Parathyroid adenoma (tissue), 2 donors: ENCODE measurements at regions not wholly inside any gene's neighbourhood (a gene's known extent, or its start where the extent isn't known, plus 50 kb on each side); places are given as distances from the start of the nearest gene placed in this dataset.

Experiments
- H2AFZ ChIP-seq: fragments of 300-600 bp; sonication (generic); one replicate; pipeline ENCODE4 v1.7.0; 2017; ENCODE audit warnings: antibody characterized with exemption, mild to moderate bottlenecking
- H3K27ac ChIP-seq: fragments of 300-600 bp; sonication (generic); one replicate; pipeline ENCODE4 v1.7.0; 2017
- H3K27me3 ChIP-seq: fragments of 300-600 bp; sonication (generic); one replicate; pipeline ENCODE4 v1.7.0; 2017; ENCODE audit warnings: low read length; ENCODE audit not compliant: control insufficient read depth, insufficient read depth
- H3K36me3 ChIP-seq: fragments of 300-600 bp; sonication (generic); one replicate; pipeline ENCODE4 v1.7.0; 2017; ENCODE audit warnings: low read length; ENCODE audit not compliant: control insufficient read depth, insufficient read depth
- H3K4me1 ChIP-seq: fragments of 300-600 bp; sonication (generic); one replicate; pipeline ENCODE4 v1.7.0; 2017; ENCODE audit warnings: control low read depth
- H3K4me2 ChIP-seq: fragments of 300-600 bp; sonication (generic); one replicate; pipeline ENCODE4 v1.7.0; 2017; ENCODE audit warnings: low read length
- H3K4me3 ChIP-seq: fragments of 300-600 bp; sonication (generic); one replicate; pipeline ENCODE4 v1.7.0; 2017; ENCODE audit warnings: low read depth, low read length
- H3K79me2 ChIP-seq: fragments of 300-600 bp; sonication (generic); one replicate; pipeline ENCODE4 v1.7.0; 2017; ENCODE audit warnings: control low read depth
- H3K9ac ChIP-seq: fragments of 300-600 bp; sonication (generic); one replicate; pipeline ENCODE4 v1.7.0; 2017; ENCODE audit warnings: mild to moderate bottlenecking
- H3K9me3 ChIP-seq: fragments of 300-600 bp; sonication (generic); one replicate; pipeline ENCODE4 v1.7.0; 2017; ENCODE audit warnings: low read length; ENCODE audit not compliant: control insufficient read depth
- TF ChIP-seq, protein P1 (sequence below): fragments of 300-600 bp; sonication (generic); IDR thresholded peaks from one replicate; pipeline ENCODE4 v1.7.0; 2017; ENCODE audit warnings: antibody characterized with exemption, mild to moderate bottlenecking
- donor health status: primary hyperparathyroidism.

DNA sequence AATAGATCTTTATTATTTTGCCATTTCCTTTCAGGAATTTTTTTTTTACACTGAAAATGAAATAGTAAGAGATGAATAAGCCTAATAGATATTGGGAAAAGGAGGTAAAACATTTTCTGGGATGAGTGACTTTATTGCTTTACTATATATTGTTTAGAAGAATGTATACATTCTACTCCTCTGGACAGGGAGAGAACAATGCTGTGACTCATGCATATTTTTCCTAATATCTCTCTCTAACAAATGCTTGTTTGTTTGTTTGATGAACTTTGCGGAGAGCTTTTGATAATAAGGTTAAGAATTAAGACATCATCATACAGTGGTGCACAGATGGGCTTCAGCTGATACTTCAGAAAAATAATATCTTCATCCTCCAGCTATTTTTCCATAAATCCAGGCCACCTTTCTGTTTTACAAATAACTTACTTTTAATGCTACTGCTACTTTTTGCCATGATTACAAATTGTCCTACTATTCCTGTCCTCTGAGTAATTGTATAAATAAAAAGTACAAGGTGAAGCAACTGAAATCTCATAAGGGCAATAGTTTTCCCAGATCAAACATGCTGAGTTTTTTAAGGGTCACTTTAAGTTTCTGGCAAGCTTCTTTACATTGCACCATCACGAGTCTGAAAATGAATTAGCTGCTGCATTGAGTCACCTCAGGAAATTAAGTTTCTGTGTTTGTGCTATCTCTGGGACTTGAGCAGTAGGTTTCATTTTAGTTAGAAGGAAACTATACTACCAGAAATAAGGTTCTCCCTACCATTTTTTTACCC, 207.3 kb upstream of the POT1 start:
- Histone ChIP-seq H3K4me1 (no peaks in the 10 kb centered on the region), H3K4me2 (no peak overlapping the region), H3K9me3 (no peaks in the 10 kb centered on the region), H3K27ac (no peak overlapping the region), H3K9ac (no peak overlapping the region), H3K4me3 (no peak overlapping the region), H3K79me2 (no peaks in the 10 kb centered on the region), H3K36me3 (no peaks in the 10 kb centered on the region), H3K27me3 (no peaks in the 10 kb centered on the region), H2AFZ (no peak overlapping the region)
- TF ChIP-seq, protein P1, sequence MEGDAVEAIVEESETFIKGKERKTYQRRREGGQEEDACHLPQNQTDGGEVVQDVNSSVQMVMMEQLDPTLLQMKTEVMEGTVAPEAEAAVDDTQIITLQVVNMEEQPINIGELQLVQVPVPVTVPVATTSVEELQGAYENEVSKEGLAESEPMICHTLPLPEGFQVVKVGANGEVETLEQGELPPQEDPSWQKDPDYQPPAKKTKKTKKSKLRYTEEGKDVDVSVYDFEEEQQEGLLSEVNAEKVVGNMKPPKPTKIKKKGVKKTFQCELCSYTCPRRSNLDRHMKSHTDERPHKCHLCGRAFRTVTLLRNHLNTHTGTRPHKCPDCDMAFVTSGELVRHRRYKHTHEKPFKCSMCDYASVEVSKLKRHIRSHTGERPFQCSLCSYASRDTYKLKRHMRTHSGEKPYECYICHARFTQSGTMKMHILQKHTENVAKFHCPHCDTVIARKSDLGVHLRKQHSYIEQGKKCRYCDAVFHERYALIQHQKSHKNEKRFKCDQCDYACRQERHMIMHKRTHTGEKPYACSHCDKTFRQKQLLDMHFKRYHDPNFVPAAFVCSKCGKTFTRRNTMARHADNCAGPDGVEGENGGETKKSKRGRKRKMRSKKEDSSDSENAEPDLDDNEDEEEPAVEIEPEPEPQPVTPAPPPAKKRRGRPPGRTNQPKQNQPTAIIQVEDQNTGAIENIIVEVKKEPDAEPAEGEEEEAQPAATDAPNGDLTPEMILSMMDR, result no peak

DNA sequence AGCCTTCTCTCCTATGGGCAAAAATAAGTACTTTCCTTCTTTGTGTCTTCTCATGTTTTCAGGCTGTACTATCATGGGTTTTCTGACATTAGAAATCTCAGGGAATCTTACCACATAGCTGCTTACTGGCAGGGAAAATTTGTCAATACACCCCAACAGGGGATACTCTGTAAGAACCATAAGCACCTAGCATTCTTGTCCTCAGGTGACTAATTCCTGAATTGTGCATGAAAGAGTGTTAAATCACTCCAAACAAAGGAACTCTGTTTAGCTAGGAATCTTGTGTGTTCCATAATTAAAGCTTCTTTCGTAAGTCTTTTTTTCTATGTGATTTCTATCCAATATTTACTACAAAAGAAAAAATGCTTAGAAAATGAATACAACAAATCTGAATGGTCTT, 206.7 kb upstream of the POT1 start:
- no peak overlapping the region for H3K4me2 ChIP-seq
- no peak overlapping the region for H2AFZ ChIP-seq
- H3K9me3 ChIP-seq, result no peaks in the 10 kb centered on the region
- no peaks in the 10 kb centered on the region for H3K79me2 ChIP-seq
- H3K27ac ChIP-seq, result no peak overlapping the region
- no peak overlapping the region for H3K9ac ChIP-seq
- no peaks in the 10 kb centered on the region for H3K27me3 ChIP-seq
- no peaks in the 10 kb centered on the region for H3K36me3 ChIP-seq
- H3K4me3 ChIP-seq, result no peak overlapping the region
- H3K4me1 ChIP-seq, result no peaks in the 10 kb centered on the region
- TF ChIP-seq, protein P1, result no peak

DNA sequence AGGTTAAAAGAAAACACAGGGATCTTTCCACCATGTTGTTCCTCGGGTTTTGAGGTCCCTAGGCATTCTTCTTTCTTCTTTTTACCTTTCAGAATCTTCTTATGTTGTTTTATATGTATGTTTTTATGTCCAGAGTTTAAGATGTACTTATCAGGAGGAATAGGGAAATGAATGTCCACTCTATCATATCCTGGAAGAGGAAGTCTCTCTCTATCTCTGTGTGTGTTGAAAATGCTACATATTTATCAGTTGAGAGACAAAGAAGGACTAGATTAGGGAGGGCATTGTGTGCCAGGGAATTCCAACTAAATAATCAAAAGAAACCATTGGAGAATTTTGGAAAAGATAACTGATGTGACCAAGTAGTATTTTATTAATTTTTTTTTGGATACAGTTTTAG, 200.5 kb upstream of the POT1 start:
- no peaks in the 10 kb centered on the region for H3K4me1 ChIP-seq
- TF ChIP-seq, protein P1, result no peak

DNA sequence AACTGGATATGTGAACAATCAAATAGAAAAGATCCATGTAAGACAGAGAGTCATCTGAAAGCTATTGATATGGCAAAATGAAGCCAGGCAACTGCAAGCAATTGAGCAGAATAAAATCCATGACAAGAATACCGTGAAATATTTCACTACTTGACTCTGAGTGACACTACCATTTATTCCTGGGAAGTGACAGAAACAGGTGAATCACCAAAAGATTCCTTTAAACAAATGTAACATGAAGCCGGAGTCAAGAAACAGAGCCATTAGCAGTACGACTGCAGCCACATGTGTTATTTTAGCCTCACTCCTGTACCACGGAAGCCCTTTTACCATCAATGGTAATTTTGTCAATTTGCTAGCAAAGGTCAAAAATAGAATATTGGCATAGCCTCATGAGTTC, 197.7 kb upstream of the POT1 start:
- H3K27ac ChIP-seq, result no peak overlapping the region
- H3K4me1 ChIP-seq, result no peaks in the 10 kb centered on the region
- no peak overlapping the region for H2AFZ ChIP-seq
- H3K9me3 ChIP-seq, result no peaks in the 10 kb centered on the region
- no peaks in the 10 kb centered on the region for H3K27me3 ChIP-seq
- no peaks in the 10 kb centered on the region for H3K36me3 ChIP-seq
- H3K4me2 ChIP-seq, result no peak overlapping the region
- TF ChIP-seq, protein P1, result no peak
- no peaks in the 10 kb centered on the region for H3K79me2 ChIP-seq
- no peak overlapping the region for H3K9ac ChIP-seq
- H3K4me3 ChIP-seq, result no peak overlapping the region

More for the DNA sequence above, 200.5 kb upstream of the POT1 start:
- Histone ChIP-seq H2AFZ (no peak overlapping the region), H3K27me3 (no peaks in the 10 kb centered on the region), H3K27ac (no peak overlapping the region), H3K9me3 (no peaks in the 10 kb centered on the region), H3K4me2 (no peak overlapping the region), H3K4me3 (no peak overlapping the region), H3K79me2 (no peaks in the 10 kb centered on the region), H3K36me3 (no peaks in the 10 kb centered on the region), H3K9ac (no peak overlapping the region)

- no peak overlapping the region for H3K4me3 ChIP-seq
- no peaks in the 10 kb centered on the region for H3K4me1 ChIP-seq
- H3K9me3 ChIP-seq, result no peaks in the 10 kb centered on the region
- H3K79me2 ChIP-seq, result no peaks in the 10 kb centered on the region
- no peak overlapping the region for H3K9ac ChIP-seq
- no peak overlapping the region for H3K4me2 ChIP-seq
- no peaks in the 10 kb centered on the region for H3K36me3 ChIP-seq
- no peak overlapping the region for H2AFZ ChIP-seq
- TF ChIP-seq, protein P1, result no peak
- no peak overlapping the region for H3K27ac ChIP-seq
- no peaks in the 10 kb centered on the region for H3K27me3 ChIP-seq
Observed at GRCh38 chr7:125126376-125126775, 196.8 kb upstream of the POT1 start.
